Jurkat, Clone E6-1 (cell line): ENCODE measurements at regions not wholly inside any gene's neighbourhood (a gene's known extent, or its start where the extent isn't known, plus 50 kb on each side); places are given as distances from the start of the nearest gene placed in this dataset.
"Not testable (repeated sequence)": the region's sequence is repeated elsewhere in the genome, so short reads cannot be mapped to it uniquely, and the experiment has no call there.

Experiments used
- DNase-seq: peaks from one replicate; pipeline ENCODE4 v3.0.0-alpha.2; 2011; ENCODE audit warnings: low read depth, low spot score
- H3K4me3 ChIP-seq: 2 replicates; pipeline ENCODE4 v1.5.1; 2011; ENCODE audit warnings: mild to moderate bottlenecking, low read length, control low read depth, moderate library complexity

DNA sequence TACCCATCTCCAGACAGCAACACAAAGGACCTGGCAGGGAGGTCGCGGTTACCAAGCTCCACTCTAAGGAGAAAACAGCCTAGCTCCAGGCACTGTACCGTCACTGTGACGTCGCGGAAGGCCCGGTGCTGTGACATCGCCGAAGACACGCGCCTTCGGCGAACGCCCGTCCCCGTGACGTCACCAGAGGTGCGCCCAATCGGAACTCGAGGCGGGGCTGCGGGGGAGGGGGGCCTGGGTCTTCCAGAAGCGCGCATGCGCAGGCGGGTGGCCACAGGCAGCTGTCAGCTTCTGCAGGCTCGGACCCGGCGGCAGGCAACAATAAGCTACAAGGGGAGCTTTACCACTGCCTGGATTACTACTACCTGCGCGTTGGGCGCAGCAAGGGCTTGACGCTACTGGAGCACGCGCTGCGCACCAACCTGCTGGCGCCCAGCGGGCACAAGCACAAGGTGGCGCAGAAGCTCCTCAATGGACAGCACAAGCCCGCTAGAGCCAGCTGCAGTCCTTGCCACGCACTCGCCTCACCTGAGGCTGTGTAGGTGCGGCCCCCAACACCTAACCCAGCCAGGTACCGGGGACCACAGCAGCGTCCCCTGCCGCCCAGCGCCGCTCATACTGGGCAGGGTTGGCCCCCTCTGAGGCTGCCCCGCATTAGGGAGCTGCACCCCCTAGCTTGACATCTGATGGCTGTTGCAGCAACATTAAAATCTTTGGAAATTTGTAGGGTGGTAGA, 208.4 kb downstream of the TPST1 start:
- no peak overlapping the region for H3K4me3 ChIP-seq
- no peak for DNase-seq

DNA sequence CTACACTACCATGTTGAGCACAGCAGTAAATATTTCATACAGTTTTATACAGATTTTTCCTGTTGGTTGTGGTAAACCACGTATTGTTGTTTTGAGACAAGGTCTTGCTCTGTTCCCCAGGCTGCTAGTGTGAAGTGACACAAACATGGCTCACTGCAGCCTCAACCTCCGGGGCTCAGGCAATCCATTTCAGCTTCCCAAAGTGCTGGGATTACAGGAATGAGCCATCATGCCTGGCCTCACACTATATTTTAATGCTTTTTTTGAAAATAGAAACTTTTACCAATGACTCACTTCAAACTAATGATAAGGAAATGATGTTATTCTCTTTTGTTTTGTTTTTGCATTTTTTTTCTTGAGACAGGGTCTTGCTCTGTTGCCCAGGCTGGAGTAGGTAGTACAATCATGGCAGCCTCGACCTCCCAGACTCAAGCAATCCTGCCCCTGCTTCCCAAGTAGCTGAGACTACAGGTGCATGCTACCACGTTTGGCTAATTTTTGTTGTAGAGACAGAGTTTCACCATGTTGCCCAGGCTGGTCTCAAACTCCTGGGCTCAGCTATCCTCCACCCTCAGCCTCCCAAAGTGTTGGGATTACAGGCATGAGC, 210.6 kb downstream of the TPST1 start:
- no peak overlapping the region for H3K4me3 ChIP-seq
- no peak for DNase-seq

DNA sequence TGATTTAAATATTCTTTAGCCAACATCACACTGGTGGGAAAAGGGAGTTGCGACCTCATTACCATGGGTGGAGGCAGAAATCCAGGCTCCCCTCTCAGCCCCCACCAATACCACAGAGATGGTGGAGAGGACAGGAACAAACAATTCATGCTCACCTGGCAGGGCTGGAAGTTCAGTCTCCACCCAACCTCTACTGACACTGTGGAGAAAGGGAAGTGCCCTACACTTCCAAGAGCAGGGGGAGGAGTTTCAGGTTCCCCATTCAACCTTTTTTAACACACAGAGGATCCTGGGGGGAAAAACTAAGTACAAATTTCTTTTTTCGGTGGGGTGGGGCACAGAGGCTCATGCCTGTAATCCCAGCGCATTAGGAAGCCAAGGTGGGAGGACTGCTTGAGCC, 210.1 kb upstream of the KCTD7 start:
- DNase-seq: no peak
- H3K4me3 ChIP-seq: no peak overlapping the region

DNA sequence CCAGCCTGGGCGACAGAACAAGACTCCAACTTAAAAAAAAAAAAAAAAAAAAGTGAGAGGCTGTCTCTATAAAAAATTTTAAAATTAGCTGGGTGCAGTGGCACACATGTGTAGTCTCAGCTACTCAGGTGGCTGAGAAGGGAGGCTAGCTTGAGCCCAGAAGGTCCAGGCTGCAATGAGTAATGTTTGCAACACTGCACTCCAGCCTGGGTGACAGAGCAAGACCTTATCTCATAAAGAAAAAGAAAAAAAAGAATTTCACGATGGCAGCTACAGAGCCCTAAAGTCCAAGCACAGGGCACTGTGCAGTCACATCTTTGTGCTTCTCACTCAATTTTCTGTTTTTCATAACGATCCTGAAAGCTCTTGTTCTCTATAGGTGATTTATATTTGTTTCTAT, 209.5 kb upstream of the KCTD7 start:
- no peak overlapping the region for H3K4me3 ChIP-seq
- DNase-seq: no peak

DNA sequence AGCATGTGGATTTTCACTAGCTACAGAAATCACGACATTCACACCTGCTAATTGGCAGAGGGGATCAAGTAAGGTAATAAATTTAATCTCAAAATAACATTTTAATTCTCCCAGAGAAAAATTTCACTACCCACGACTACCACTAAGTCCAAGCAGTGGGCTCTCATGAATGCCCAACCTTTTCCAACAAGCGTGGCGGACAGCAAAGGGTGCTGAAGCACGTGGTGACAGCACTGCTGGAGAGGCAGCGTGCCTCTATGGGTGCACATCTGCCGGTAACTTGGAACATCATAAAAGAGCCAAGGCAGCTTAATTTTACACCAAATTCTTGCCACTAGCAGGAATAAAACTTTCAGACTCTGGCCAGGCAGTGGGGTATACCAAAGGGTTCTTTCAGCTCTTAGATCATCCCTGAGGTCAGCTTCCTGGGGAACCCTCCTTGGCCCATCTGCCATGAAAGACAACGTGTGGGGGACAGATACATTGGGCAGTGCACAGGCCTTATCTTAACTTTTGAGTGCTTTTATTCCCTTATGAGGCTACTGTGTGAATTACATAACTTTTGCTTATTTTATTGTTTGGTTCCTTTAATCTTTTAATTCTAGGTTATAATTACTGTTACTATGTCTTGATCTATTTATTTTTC, 206.7 kb upstream of the KCTD7 start:
- DNase-seq: no peak
- H3K4me3 ChIP-seq: no peak overlapping the region

DNA sequence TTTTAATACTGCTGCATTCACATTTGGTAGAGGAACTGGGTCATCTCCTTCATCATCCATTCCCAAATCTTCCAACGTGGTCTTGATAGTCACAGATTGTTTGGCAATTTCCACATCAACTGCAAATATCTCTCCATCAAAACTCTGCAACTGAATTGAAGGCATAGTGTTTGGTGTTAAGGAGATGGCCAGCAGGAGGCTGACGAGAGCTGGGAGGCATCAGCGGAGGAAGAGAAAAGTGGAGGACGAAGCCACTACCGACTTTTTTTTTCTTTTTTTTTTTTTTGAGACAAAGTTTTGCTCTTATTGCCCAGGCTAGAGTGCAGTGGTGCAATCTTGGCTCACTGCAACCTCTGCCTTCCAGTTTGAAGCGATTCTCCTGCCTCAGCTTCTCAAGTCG, 205.0 kb upstream of the KCTD7 start:
- H3K4me3 ChIP-seq: no peak overlapping the region
- no peak for DNase-seq

DNA sequence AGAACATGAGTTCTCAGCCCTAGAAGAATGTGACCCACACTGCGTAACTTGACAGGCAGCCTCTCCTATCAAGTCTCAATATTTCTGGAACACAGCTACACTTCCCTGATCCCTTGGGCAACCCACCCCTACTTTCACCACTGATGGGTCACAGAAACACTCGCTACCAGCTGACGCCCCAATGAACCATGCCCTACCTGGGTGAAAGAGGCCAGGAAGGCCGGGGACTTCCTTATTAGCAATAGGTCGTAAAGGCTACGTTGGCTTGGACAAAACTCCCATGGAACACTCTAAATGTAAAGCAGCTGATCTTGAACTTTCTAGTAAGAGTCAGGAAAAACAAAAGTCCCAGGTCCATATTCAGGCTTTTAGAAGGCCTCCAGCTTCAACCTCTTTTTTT, 202.3 kb upstream of the KCTD7 start:
- DNase-seq: no peak
- no peak overlapping the region for H3K4me3 ChIP-seq

DNA sequence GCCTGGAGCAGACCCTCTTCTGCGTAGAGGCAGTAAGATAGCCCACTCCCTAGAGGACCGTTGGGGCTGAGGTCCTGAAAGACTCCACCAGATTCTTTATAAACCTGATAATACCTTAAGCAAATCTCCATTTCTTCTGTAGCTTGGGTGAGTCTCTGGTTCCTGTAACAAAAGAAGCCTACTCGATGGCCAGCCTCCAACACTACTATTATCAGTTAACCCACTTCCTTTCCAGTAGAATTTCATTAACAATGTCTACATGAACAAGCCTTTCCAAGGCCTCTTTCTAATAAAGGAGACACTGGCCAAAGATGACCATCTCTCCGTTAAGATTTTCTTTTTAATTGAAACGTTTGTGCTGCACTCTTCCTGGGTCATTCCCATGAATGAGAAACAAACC, 201.7 kb upstream of the KCTD7 start:
- DNase-seq: no peak
- H3K4me3 ChIP-seq: no peak overlapping the region

DNA sequence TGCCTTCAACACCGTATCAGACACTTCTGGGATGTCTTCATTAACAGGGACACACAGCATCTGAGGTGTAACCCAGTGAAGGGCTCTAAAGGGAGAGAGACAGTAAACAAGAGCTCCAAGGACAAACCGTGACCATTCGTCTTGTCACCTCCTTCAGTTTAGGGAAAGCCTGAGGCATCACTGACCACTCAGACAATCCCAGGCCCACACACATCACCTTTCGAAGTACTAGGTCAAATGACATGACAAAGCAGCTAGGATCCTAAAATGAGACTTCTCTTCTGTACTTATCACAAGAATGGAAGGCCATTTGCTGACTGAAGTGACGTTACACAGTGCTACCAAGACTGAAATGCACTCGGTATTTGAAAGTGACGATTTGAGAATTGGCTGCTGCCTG, 200.7 kb upstream of the KCTD7 start:
- no peak for DNase-seq
- no peak overlapping the region for H3K4me3 ChIP-seq

DNA sequence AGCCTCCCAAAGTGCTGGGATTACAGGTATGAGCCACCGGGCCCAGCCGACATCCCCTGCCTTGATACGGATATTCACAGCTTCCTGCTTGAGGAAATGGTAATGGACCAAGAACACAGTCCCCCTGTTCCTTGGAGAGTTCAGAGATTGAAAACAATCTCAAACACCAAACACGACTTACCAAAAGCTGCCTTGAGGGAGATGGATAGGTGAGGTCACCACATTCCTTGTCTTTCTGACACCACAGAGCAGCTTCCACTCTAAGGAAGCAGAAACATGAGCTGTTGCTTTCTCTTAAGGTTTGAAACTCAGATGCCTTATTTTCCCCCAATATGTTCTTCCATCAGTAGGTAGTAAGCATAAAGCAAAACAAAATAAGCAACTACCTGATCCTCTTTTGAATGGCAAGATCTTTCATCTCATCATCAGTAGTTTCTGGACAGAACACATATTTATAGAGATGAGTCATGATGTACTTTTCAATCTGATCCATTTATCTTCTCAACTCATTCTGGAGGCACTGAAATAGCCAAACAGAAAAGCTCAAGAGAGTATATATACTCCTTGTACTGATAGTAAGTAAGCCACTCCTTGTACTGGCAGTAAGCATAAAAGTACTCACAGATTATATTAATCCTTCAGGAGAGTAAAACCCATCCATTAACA, 199.1 kb upstream of the KCTD7 start:
- no peak overlapping the region for H3K4me3 ChIP-seq
- DNase-seq: no peak

DNA sequence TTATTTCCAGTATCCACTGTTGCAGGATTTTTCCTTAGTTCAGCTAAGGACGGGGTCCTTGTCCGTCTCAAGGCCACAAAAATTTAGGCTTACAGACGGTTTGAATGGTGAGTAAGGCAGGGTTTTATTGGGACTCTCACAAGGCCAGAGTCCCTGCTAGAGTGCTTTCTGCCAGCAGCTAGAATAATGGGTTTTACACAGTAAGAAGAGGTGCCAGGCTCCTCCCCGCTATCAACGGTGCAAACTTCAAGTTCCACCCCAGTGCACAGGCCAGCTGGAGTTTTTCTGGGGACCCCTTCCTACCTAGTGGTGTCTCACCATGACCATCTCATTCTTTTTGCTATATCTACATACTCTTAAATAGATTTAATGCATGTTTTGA, 198.5 kb upstream of the KCTD7 start:
- DNase-seq: no peak
- H3K4me3 ChIP-seq: no peak overlapping the region

DNA sequence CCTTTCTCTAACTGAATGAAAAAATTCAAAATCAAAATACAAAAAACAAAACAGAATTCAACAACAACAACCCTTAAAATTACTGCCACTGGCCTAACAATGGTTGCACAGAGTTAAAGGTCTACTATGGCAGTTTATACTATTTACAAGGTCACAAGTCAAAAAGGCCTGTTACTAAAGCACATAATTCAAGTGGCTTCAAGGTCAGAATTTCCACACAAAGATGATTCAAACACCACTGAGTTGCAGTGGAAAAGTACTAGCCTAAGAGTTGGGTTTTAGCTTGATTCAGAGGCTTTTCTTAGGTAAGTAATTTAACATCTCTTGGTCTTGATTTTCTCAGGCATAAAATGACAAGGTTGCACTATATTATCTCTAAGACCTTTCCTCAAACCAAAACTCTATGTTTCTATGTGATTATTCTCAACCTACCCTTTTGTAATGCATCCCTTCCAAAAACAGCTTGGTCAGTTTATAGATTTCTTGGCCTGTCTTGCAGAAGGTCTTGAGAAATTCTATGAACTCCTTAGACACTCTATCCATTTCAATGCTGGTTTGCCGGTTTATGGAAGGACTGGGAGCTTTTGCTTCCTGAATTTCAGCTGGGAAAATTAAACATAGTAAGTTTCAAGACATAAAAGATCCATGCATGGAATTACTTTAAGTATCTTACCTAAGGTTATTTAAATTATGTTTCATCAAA, 189.8 kb upstream of the KCTD7 start:
- DNase-seq, H3K4me3 ChIP-seq: not testable (repeated sequence)

DNA sequence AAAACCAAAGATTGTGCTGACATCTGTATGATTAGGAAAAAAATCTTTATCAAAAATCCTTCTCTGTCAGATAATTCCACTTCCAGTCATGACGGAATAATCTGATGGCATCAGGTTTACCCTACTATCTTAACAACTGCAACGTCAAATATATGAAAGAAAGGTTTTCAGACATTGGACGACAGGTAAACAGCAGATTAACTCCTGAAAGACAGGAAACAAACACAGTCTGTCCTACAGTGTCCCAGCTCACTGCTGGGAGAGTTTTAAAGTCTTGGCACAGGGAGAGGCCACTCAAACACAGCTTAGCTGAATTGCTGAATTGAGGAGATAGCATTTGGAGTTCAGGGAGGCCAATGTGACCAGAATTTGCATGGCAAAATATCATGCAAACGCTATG, 186.3 kb upstream of the KCTD7 start:
- H3K4me3 ChIP-seq: no peak overlapping the region
- no peak for DNase-seq

DNA sequence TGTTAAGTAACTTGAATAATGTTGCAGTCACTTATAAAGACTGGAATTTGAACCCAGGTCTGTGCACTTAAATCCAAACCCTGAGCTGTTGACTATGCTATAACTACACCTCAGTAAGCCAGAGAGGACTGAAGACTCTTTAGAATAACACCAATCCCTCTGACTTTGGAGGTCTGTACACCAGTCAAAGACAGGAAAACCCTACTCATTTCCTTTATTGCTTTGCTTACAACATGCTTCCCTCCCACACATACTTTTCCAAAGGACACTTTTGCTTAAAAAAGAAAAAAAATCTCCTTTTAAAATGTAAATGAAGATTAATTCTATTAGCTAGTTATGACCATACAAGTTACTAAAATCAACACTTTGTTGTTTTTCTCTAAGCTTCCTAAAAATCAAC, 184.7 kb upstream of the KCTD7 start:
- H3K4me3 ChIP-seq: no peak overlapping the region
- DNase-seq: no peak

DNA sequence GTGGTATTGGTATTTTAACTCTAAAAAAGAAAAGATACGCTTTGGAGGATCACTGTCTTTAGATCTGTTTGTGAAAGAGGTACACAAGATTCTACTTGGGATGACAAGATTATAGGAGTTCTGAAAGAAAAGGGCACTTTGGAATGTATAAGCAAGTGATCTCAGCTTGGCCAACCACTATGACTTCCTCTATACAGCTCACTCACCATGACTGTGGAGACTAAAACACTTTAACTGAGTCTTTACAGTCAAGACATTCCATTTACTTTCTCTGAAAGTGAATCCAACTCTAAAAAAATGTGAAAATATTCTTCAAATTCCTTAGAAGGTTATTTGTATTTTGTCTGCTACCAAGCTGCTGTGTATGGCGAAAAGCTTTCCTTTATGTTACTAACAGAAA, 181.7 kb upstream of the KCTD7 start:
- not testable (repeated sequence) for DNase-seq, H3K4me3 ChIP-seq

DNA sequence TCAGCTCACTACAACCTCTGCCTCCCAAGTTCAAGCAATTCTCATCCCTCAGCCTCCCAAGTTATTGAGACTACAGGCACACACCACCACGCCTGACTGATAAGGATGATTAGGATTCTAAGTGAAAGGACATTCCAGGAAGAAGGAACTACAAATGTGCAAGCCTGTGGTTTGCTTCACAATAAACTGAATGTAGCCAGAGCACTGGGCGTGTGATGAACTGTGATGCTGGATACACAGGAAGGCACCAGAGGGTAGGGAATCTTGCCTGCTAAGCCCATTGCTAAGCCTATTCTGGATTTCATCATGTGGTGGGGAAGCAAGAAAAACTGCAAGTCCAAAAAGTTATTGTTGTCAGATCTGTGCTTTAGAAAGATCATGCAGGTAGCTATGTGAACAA, 177.9 kb upstream of the KCTD7 start:
- not testable (repeated sequence) for H3K4me3 ChIP-seq, DNase-seq

DNA sequence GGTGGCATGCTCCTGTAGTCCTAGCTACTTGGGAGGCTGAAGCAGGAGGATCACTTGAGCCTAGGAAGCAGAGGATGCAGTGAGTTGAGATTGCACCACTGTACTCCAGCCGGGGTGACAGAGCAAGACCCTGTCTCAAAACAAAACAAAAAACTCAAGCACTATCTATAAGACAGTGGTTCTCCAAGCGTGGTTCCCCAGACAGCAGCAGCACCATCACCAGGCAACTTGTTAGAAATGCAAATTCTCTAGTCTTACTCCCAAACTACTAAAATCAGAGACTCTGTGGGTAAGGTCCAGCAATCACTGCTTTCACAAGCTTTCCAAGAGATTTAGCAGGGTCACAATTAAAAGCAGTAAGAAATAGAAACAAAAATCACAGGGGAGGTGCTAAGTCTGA, 177.0 kb upstream of the KCTD7 start:
- H3K4me3 ChIP-seq, DNase-seq: not testable (repeated sequence)

DNA sequence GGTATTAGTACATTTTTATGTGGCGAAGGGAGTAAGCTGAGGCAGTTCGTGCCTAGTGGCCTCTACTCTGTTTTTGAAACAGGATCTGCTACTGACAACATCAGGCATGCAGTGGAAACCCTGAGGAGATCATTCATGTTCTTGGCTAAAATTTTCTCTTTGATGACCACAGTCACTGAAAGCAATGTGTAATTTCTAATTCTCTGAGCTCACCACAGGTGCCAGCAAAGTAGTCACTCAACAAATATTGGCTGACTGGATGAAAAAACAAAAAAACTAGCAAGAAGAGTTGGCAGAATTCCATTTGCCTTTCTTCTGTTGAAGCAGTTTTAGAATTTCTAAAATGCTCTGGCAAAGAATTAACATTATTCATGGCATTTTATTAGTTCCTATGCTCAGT, 176.5 kb upstream of the KCTD7 start:
- DNase-seq: no peak
- no peak overlapping the region for H3K4me3 ChIP-seq

DNA sequence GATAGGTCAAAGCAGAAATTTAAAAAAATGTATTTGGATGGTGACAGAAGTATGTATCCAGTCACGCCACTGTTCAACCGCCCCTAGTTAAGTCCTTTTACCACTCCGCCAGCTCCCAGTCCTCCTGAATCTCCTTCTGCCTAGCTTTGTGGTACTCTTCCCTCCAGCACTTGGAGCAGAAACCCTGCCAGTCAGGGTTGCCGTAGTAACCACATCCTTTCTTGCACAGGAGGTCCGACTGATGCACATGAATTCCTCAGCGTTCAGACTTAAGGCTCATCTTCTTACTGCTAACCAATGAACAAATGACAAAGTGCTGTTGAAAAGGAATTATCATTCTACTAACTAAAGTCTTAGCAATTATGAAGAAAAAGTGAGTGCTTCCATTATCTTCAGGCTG, 175.3 kb upstream of the KCTD7 start:
- no peak overlapping the region for H3K4me3 ChIP-seq
- peak; percentile 16 for DNase-seq
